T-cell (primary cell): ENCODE measurements at regions not wholly inside any gene's neighbourhood (a gene's known extent, or its start where the extent isn't known, plus 50 kb on each side); places are given as distances from the start of the nearest gene placed in this dataset.
"Not testable (repeated sequence)": the region's sequence is repeated elsewhere in the genome, so short reads cannot be mapped to it uniquely, and the experiment has no call there.

ENCODE experiments used
- ATAC-seq, 4 experiments: fragments of 200-7000 bp in 3 of 4; fragments of 150-1000 bp in 1 of 4; cut with Tn5 transposase; replicated peaks in 1 of 4; 1 replicate in 3 of 4; 2 replicates in 1 of 4; pipeline ENCODE4 v1.10.0; 2021; ENCODE audit warnings: moderate library complexity in 3 of 4, mild to moderate bottlenecking in 2 of 4, moderate number of reproducible peaks in 1 of 4
- CTCF ChIA-PET, 2 donors: fragments of 300-600 bp; sonication (Branson Sonifier 250); formaldehyde crosslinking; loops; one replicate each; lab custom pipeline; 2022; ENCODE audit warnings: antibody characterized with exemption in 2 of 2; lab: Charles Lee
- POLR2A ChIA-PET, 2 donors: fragments of 300-600 bp; sonication (Branson Sonifier 250); formaldehyde crosslinking; loops; one replicate each; lab custom pipeline; 2022; ENCODE audit warnings: antibody characterized with exemption in 2 of 2; lab: Charles Lee
- DNase-seq, 35 experiments: peaks; one replicate each; pipeline versions ENCODE4 v3.0.0 to v3.0.0-alpha.2; 2013 to 2023
- H3K27ac ChIP-seq: one replicate; pipeline ENCODE4 v1.5.1; 2013; ENCODE audit warnings: low read length
- H3K27me3 ChIP-seq, 2 experiments: replicated peaks in 1 of 2; 1 replicate in 1 of 2; 2 replicates in 1 of 2; pipeline versions ENCODE4 v1.6.1 to v1.7.0; 2013; ENCODE audit warnings: low read length in 1 of 2, mixed read lengths in 1 of 2; ENCODE audit not compliant: control insufficient read depth in 2 of 2, insufficient read depth in 2 of 2; ENCODE audit errors: extremely low read depth in 1 of 2
- H3K36me3 ChIP-seq, 2 donors: 1 replicate in 1 of 2; 2 replicates in 1 of 2; pipeline versions ENCODE4 v1.6.1 to v1.7.0; 2013; ENCODE audit warnings: low read length in 1 of 2; ENCODE audit not compliant: control insufficient read depth in 2 of 2, insufficient read depth in 1 of 2; ENCODE audit errors: extremely low read depth in 1 of 2
- H3K4me1 ChIP-seq, 2 experiments: 1 replicate in 1 of 2; 2 replicates in 1 of 2; pipeline versions ENCODE4 v1.6.1 to v1.7.0; 2013; ENCODE audit warnings: low read length in 2 of 2, mixed read lengths in 1 of 2; ENCODE audit not compliant: insufficient read depth in 2 of 2, control insufficient read depth in 1 of 2; ENCODE audit errors: extremely low read depth in 1 of 2
- H3K4me3 ChIP-seq, 2 donors: 1 replicate in 1 of 2; 2 replicates in 1 of 2; pipeline versions ENCODE4 v1.5.1 to v1.7.0; 2013; ENCODE audit warnings: mild to moderate bottlenecking in 2 of 2, low read length in 1 of 2, moderate library complexity in 1 of 2; ENCODE audit not compliant: control insufficient read depth in 1 of 2; ENCODE audit errors: extremely low read depth in 1 of 2
- H3K9me3 ChIP-seq: 2 replicates; pipeline ENCODE4 v1.7.0; 2013
- H3K27ac Mint-ChIP-seq, 2 donors: one replicate each; pipeline ENCODE4 v1.8.0; 2020 to 2021; ENCODE audit warnings: mild to moderate bottlenecking in 2 of 2, mixed read lengths in 2 of 2
- H3K27me3 Mint-ChIP-seq, 2 donors: one replicate each; pipeline ENCODE4 v1.8.0; 2021 to 2022; ENCODE audit warnings: mixed read lengths in 2 of 2
- H3K36me3 Mint-ChIP-seq: one replicate; pipeline ENCODE4 v1.8.0; 2021; ENCODE audit warnings: mixed read lengths
- H3K4me1 Mint-ChIP-seq, 3 donors: one replicate each; pipeline ENCODE4 v1.8.0; 2020 to 2022; ENCODE audit warnings: mixed read lengths in 3 of 3, mild to moderate bottlenecking in 1 of 3
- H3K4me3 Mint-ChIP-seq, 3 donors: one replicate each; pipeline ENCODE4 v1.8.0; 2020 to 2022; ENCODE audit warnings: mild to moderate bottlenecking in 3 of 3, mixed read lengths in 3 of 3, moderate library complexity in 3 of 3
- H3K9me3 Mint-ChIP-seq, 3 donors: one replicate each; pipeline ENCODE4 v1.8.0; 2020 to 2022; ENCODE audit warnings: mixed read lengths in 3 of 3
- WGBS: methylation state at CpG from one replicate; pipeline ENCODE4 v1.1.5; 2013; ENCODE audit warnings: missing lambda C conversion rate; ENCODE audit not compliant: insufficient coverage; 5-methylcytosine and 5-hydroxymethylcytosine counted together

- DNase-seq (no peak), ATAC-seq (no peak)
- no peak overlapping the region for H3K4me3 ChIP-seq
- H3K4me1 ChIP-seq: no peaks in the 10 kb centered on the region
- H3K27ac ChIP-seq: no peak overlapping the region
- H3K27me3 ChIP-seq: no peaks in the 10 kb centered on the region
- WGBS: 76% methylated on average over 2 of the region's 2 CpGs
- Mint-ChIP-seq H3K9me3 (peaks cover 1 to 5% (median 4%) of the 10 kb centered on the region in 3 donors), H3K4me1 (no peaks in the 10 kb centered on the region), H3K4me3 (no peak overlapping the region), H3K36me3 (no peaks in the 10 kb centered on the region), H3K27me3 (no peaks in the 10 kb centered on the region), H3K27ac (no peak overlapping the region)
- ChIA-PET POLR2A (no interaction called here), CTCF (no interaction called here)
- H3K9me3 ChIP-seq: no peaks in the 10 kb centered on the region
- no peaks in the 10 kb centered on the region for H3K36me3 ChIP-seq
Measured at GRCh38 chr18:1435487-1435886, 530.8 kb downstream of the ADCYAP1 start.

GRCh38 chr18:1436199-1436598 lies 531.5 kb downstream of the ADCYAP1 start:
- Histone ChIP-seq H3K4me1 (no peaks in the 10 kb centered on the region), H3K27ac (no peak overlapping the region), H3K4me3 (no peak overlapping the region), H3K27me3 (no peaks in the 10 kb centered on the region), H3K36me3 (no peaks in the 10 kb centered on the region), H3K9me3 (no peaks in the 10 kb centered on the region)
- no peaks in the 10 kb centered on the region for H3K27me3 Mint-ChIP-seq
- H3K27ac Mint-ChIP-seq: no peak overlapping the region
- ChIA-PET CTCF (no interaction called here), POLR2A (no interaction called here)
- no peaks in the 10 kb centered on the region for H3K36me3 Mint-ChIP-seq
- no peak for DNase-seq
- WGBS: 89% methylated on average over 3 of the region's 5 CpGs
- peaks cover 2 to 4% (median 3%) of the 10 kb centered on the region in 3 donors for H3K9me3 Mint-ChIP-seq
- no peaks in the 10 kb centered on the region for H3K4me1 Mint-ChIP-seq
- no peak overlapping the region for H3K4me3 Mint-ChIP-seq
- no peak for ATAC-seq

- Mint-ChIP-seq H3K27me3 (no peaks in the 10 kb centered on the region), H3K27ac (no peak overlapping the region), H3K4me3 (no peak overlapping the region), H3K4me1 (no peaks in the 10 kb centered on the region), H3K36me3 (no peaks in the 10 kb centered on the region), H3K9me3 (peaks cover 4 to 10% (median 10%) of the 10 kb centered on the region in 3 donors)
- Histone ChIP-seq H3K4me1 (no peaks in the 10 kb centered on the region), H3K9me3 (no peaks in the 10 kb centered on the region), H3K27me3 (no peaks in the 10 kb centered on the region), H3K27ac (no peak overlapping the region), H3K4me3 (no peak overlapping the region), H3K36me3 (no peaks in the 10 kb centered on the region)
- ChIA-PET CTCF (no interaction called here), POLR2A (no interaction called here)
- WGBS: 84% methylated on average over 5 of the region's 8 CpGs
- DNase-seq (no peak), ATAC-seq (no peak)
Measured at GRCh38 chr18:1438458-1438910, 533.8 kb downstream of the ADCYAP1 start.

GRCh38 chr18:1438967-1439366 lies 534.3 kb downstream of the ADCYAP1 start:
- WGBS: 23% methylated on average over 1 of the region's 3 CpGs
- ATAC-seq (no peak), DNase-seq (no peak)
- Histone ChIP-seq H3K4me1 (no peaks in the 10 kb centered on the region), H3K27me3 (no peaks in the 10 kb centered on the region), H3K4me3 (no peak overlapping the region), H3K36me3 (no peaks in the 10 kb centered on the region), H3K9me3 (no peaks in the 10 kb centered on the region), H3K27ac (no peak overlapping the region)
- POLR2A ChIA-PET: no interaction called here
- Mint-ChIP-seq H3K4me1 (no peaks in the 10 kb centered on the region), H3K36me3 (no peaks in the 10 kb centered on the region), H3K4me3 (no peak overlapping the region), H3K27ac (no peak overlapping the region), H3K9me3 (peaks cover 4 to 10% (median 10%) of the 10 kb centered on the region in 3 donors), H3K27me3 (no peaks in the 10 kb centered on the region)
- CTCF ChIA-PET: no interaction called here

GRCh38 chr18:1444062-1444461 lies 539.4 kb downstream of the ADCYAP1 start:
- no CpG with 5 or more reads among the region's 2 CpGs for WGBS
- H3K4me1 ChIP-seq, H3K36me3 ChIP-seq, H3K27me3 Mint-ChIP-seq, H3K9me3 ChIP-seq, POLR2A ChIA-PET, H3K4me3 Mint-ChIP-seq, ATAC-seq, H3K36me3 Mint-ChIP-seq, H3K4me1 Mint-ChIP-seq, DNase-seq, H3K27ac Mint-ChIP-seq, CTCF ChIA-PET, H3K27me3 ChIP-seq, H3K4me3 ChIP-seq, H3K27ac ChIP-seq: not testable (repeated sequence)
- H3K9me3 Mint-ChIP-seq: peaks cover 4 to 13% (median 10%) of the 10 kb centered on the region in 3 donors

GRCh38 chr18:1446765-1447164 lies 542.1 kb downstream of the ADCYAP1 start:
- POLR2A ChIA-PET: no interaction called here
- H3K36me3 Mint-ChIP-seq: no peaks in the 10 kb centered on the region

GRCh38 chr18:1452821-1453220 lies 548.1 kb downstream of the ADCYAP1 start:
- CTCF ChIA-PET: interaction anchor here in 1 of 2 donors (0.7 kb wide), 1 partner anchor 944 kb away, joined by 5 read pairs; no protein-coding TSS in a partner anchor
- H3K4me3 Mint-ChIP-seq: no peak overlapping the region
- no peak overlapping the region for H3K27ac Mint-ChIP-seq
- Histone ChIP-seq H3K27me3 (no peaks in the 10 kb centered on the region), H3K9me3 (no peaks in the 10 kb centered on the region), H3K4me3 (no peak overlapping the region), H3K4me1 (no peaks in the 10 kb centered on the region), H3K27ac (no peak overlapping the region), H3K36me3 (no peaks in the 10 kb centered on the region)
- POLR2A ChIA-PET: no interaction called here
- H3K36me3 Mint-ChIP-seq: no peaks in the 10 kb centered on the region
- H3K4me1 Mint-ChIP-seq: no peaks in the 10 kb centered on the region
- no peaks in the 10 kb centered on the region for H3K27me3 Mint-ChIP-seq
- no peak for DNase-seq
- no CpG with 5 or more reads among the region's 1 CpG for WGBS
- peaks cover 8 to 38% (median 17%) of the 10 kb centered on the region in 3 donors for H3K9me3 Mint-ChIP-seq
- no peak for ATAC-seq

More at GRCh38 chr18:1446765-1447164, 542.1 kb downstream of the ADCYAP1 start:
- Histone ChIP-seq H3K4me1 (no peaks in the 10 kb centered on the region), H3K9me3 (no peaks in the 10 kb centered on the region), H3K4me3 (no peak overlapping the region), H3K27me3 (no peaks in the 10 kb centered on the region), H3K27ac (no peak overlapping the region), H3K36me3 (no peaks in the 10 kb centered on the region)
- DNase-seq: no peak
- no peak overlapping the region for H3K27ac Mint-ChIP-seq
- no peak for ATAC-seq
- no CpG with 5 or more reads among the region's 1 CpG for WGBS
- H3K27me3 Mint-ChIP-seq: no peaks in the 10 kb centered on the region
- H3K4me3 Mint-ChIP-seq: no peak overlapping the region
- no peaks in the 10 kb centered on the region for H3K4me1 Mint-ChIP-seq
- CTCF ChIA-PET: no interaction called here
- H3K9me3 Mint-ChIP-seq: peaks cover 3 to 6% (median 5%) of the 10 kb centered on the region in 3 donors
